Head of caudate nucleus (tissue), 42 donors: ENCODE measurements at regions not wholly inside any gene's neighbourhood (a gene's known extent, or its start where the extent isn't known, plus 50 kb on each side); places are given as distances from the start of the nearest gene placed in this dataset.
"Not testable (repeated sequence)": the region's sequence is repeated elsewhere in the genome, so short reads cannot be mapped to it uniquely, and the experiment has no call there.

Experiments
- DNase-seq, 42 donors: peaks; one replicate each; pipeline versions ENCODE4 v3.0.0 to v3.0.0-alpha.2; 2020 to 2021; ENCODE audit warnings: mixed read lengths in 7 of 42
- intact Hi-C: fragments of 100-400 bp; cut with DNase I; formaldehyde crosslinking; loops from one replicate; pipeline ENCODE4 v1.15.0; 2022

GRCh38 chr12:89781946-89782550, 73.4 kb upstream of the ATP2B1 start:
- intact Hi-C loops = no loop called here
- DNase-seq = no peak

- intact Hi-C loops = no loop called here
- DNase-seq = no peak
These were observed 72.5 kb upstream of the ATP2B1 start for GRCh38 chr12:89781156-89781555.

- intact Hi-C loops = no loop called here
- DNase-seq = no peak
These were observed 70.5 kb upstream of the ATP2B1 start for GRCh38 chr12:89779090-89779489.

GRCh38 chr12:89777733-89778379, 69.2 kb upstream of the ATP2B1 start:
- no peak for DNase-seq
- intact Hi-C loops = no loop called here

- intact Hi-C loops = no loop called here
- DNase-seq = no peak
These were observed 67.3 kb upstream of the ATP2B1 start for GRCh38 chr12:89775986-89776365.

- DNase-seq = no peak
- intact Hi-C loops = no loop called here
These were observed 66.7 kb upstream of the ATP2B1 start for GRCh38 chr12:89775063-89775985.

GRCh38 chr12:89774645-89775044, 66.0 kb upstream of the ATP2B1 start:
- no peak for DNase-seq
- intact Hi-C loops = no loop called here

GRCh38 chr12:89770391-89770790, 61.8 kb upstream of the ATP2B1 start:
- intact Hi-C loops = no loop called here
- DNase-seq = no peak

GRCh38 chr12:89769483-89769818, 60.8 kb upstream of the ATP2B1 start:
- intact Hi-C loops = no loop called here
- no peak for DNase-seq

- intact Hi-C loops = no loop called here
- DNase-seq = no peak
These were observed 60.2 kb upstream of the ATP2B1 start for GRCh38 chr12:89768586-89769482.

- intact Hi-C loops = no loop called here
- DNase-seq = no peak
These were observed 57.6 kb upstream of the ATP2B1 start for GRCh38 chr12:89765959-89766824.

GRCh38 chr12:89764164-89764563, 55.5 kb upstream of the ATP2B1 start:
- intact Hi-C loops, DNase-seq: not testable (repeated sequence)

- no peak for DNase-seq
- intact Hi-C loops = no loop called here
These were observed 54.0 kb upstream of the ATP2B1 start for GRCh38 chr12:89762498-89763170.

- intact Hi-C loops = no loop called here
- no peak for DNase-seq
These were observed 52.1 kb upstream of the ATP2B1 start for GRCh38 chr12:89760783-89761182.
